NB4 (cell line): ENCODE measurements at regions not wholly inside any gene's neighbourhood (a gene's known extent, or its start where the extent isn't known, plus 50 kb on each side); places are given as distances from the start of the nearest gene placed in this dataset.

Experiments used
- CTCF ChIP-seq: IDR thresholded peaks from one replicate; pipeline ENCODE4 v1.5.1; 2012; ENCODE audit warnings: low read depth, low read length
- MAX ChIP-seq: IDR thresholded peaks from 2 replicates; pipeline ENCODE4 v1.6.1; 2011; ENCODE audit warnings: low read depth, low read length
- POLR2A ChIP-seq: IDR thresholded peaks from 2 replicates; pipeline ENCODE4 v1.6.1; 2011; ENCODE audit warnings: mild to moderate bottlenecking; ENCODE audit not compliant: insufficient read length; ENCODE audit errors: extremely low read depth

- TF ChIP-seq CTCF, result no peak
- no peak for TF ChIP-seq POLR2A
- TF ChIP-seq MAX, result no peak
Measured at GRCh38 chr7:25913598-25914224, 238.3 kb upstream of the NFE2L3 start.
